ENCODE measurements at regions not wholly inside any gene's neighbourhood (a gene's known extent, or its start where the extent isn't known, plus 50 kb on each side); places are given as distances from the start of the nearest gene placed in this dataset.
"Not testable (repeated sequence)": the region's sequence is repeated elsewhere in the genome, so short reads cannot be mapped to it uniquely, and the experiment has no call there.

- H3K27me3 ChIP-seq = no peaks in the 10 kb centered on the region
- no peak for DNase-seq
- no peaks in the 10 kb centered on the region for H3K4me1 ChIP-seq
- no peaks in the 10 kb centered on the region for H3K36me3 ChIP-seq
- no peaks in the 10 kb centered on the region for H3K9me3 ChIP-seq
- H3K4me3 ChIP-seq = no peak overlapping the region
- no peak for TF ChIP-seq CTCF (IDR thresholded peaks at IDR 0.05)
- H3K27ac ChIP-seq = no peak overlapping the region
- intact Hi-C loops (cut with DNase I; ENCODE audit: low total_unique reads) = no loop called here
These were observed 1541.1 kb downstream of the FAM181B start for GRCh38 chr11:81192516-81192915.

GRCh38 chr11:81190546-81190945, 1543.1 kb downstream of the FAM181B start:
- H3K9me3 ChIP-seq = peaks cover 0 to 6% (median 0%) of the 10 kb centered on the region in 3 donors
- no peaks in the 10 kb centered on the region for H3K4me1 ChIP-seq
- DNase-seq = no peak
- H3K36me3 ChIP-seq = no peaks in the 10 kb centered on the region
- no peaks in the 10 kb centered on the region for H3K27me3 ChIP-seq
- TF ChIP-seq CTCF (IDR thresholded peaks at IDR 0.05) = no peak
- H3K4me3 ChIP-seq = no peak overlapping the region
- intact Hi-C loops (cut with DNase I; ENCODE audit: low total_unique reads) = no loop called here
- H3K27ac ChIP-seq = no peak overlapping the region

GRCh38 chr11:81187033-81187432, 1546.6 kb downstream of the FAM181B start:
- DNase-seq; H3K4me3 ChIP-seq; H3K9me3 ChIP-seq; intact Hi-C loops (cut with DNase I; ENCODE audit: low total_unique reads); H3K27ac ChIP-seq; H3K27me3 ChIP-seq; H3K4me1 ChIP-seq; H3K36me3 ChIP-seq: not testable (repeated sequence)

- H3K27me3 ChIP-seq = no peaks in the 10 kb centered on the region
- no peak for TF ChIP-seq CTCF (IDR thresholded peaks at IDR 0.05)
- no peak overlapping the region for H3K4me3 ChIP-seq
- H3K9me3 ChIP-seq = no peaks in the 10 kb centered on the region
- no peak overlapping the region for H3K27ac ChIP-seq
- intact Hi-C loops (cut with DNase I; ENCODE audit: low total_unique reads) = no loop called here
- no peaks in the 10 kb centered on the region for H3K36me3 ChIP-seq
- no peak for DNase-seq
- H3K4me1 ChIP-seq = no peaks in the 10 kb centered on the region
These were observed 1558.9 kb downstream of the FAM181B start for GRCh38 chr11:81174646-81175330.

- DNase-seq = no peak
- Histone ChIP-seq H3K4me3 (no peak overlapping the region), H3K9me3 (no peaks in the 10 kb centered on the region), H3K4me1 (no peaks in the 10 kb centered on the region), H3K36me3 (no peaks in the 10 kb centered on the region), H3K27me3 (no peaks in the 10 kb centered on the region), H3K27ac (no peak overlapping the region)
- TF ChIP-seq CTCF (IDR thresholded peaks at IDR 0.05) = no peak
- intact Hi-C loops (cut with DNase I; ENCODE audit: low total_unique reads) = no loop called here
These were observed 1568.5 kb downstream of the FAM181B start for GRCh38 chr11:81165164-81165563.

DNA sequence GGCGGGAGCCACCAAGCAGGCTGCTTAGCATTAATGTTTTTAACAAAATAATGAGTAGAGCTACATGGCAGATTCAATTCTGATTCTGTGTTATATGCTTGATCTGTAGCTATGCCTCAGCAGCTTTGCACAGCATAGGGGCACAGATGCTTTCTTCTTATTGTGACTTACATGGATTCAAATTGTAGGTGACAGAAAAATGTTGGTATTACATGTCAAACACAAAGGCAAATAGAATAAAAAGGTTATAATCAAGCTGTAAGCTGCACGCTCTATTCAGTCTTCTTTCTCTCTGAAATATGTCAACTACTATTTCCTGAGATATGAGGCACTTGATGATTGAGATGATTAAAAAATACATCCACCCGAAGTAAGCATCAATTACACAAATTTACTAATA, 1573.8 kb downstream of the FAM181B start:
- no peak overlapping the region for H3K27ac ChIP-seq
- no peaks in the 10 kb centered on the region for H3K9me3 ChIP-seq
- no peak overlapping the region for H3K4me3 ChIP-seq
- no peak for DNase-seq
- no peak for TF ChIP-seq CTCF (IDR thresholded peaks at IDR 0.05)
- no peaks in the 10 kb centered on the region for H3K36me3 ChIP-seq
- no peaks in the 10 kb centered on the region for H3K27me3 ChIP-seq
- no peaks in the 10 kb centered on the region for H3K4me1 ChIP-seq
- intact Hi-C loops (cut with DNase I; ENCODE audit: low total_unique reads) = no loop called here

All from tibial artery (tissue), 4 donors.